Psoas muscle (tissue), 7 donors: ENCODE measurements at regions not wholly inside any gene's neighbourhood (a gene's known extent, or its start where the extent isn't known, plus 50 kb on each side); places are given as distances from the start of the nearest gene placed in this dataset.

Experiments used
- ATAC-seq, 4 donors: fragments of 200-7000 bp; cut with Tn5 transposase; one replicate each; pipeline ENCODE4 v1.9.1; 2020; ENCODE audit warnings: moderate library complexity in 3 of 4, mild to moderate bottlenecking in 2 of 4
- DNase-seq, 2 donors: peaks; one replicate each; pipeline ENCODE4 v3.0.0-alpha.2; 2020
- H3K27ac ChIP-seq: fragments of 200-600 bp; one replicate; pipeline ENCODE4 v1.8.0; 2022
- H3K27me3 ChIP-seq, 3 donors: fragments of 200-600 bp in 1 of 3; one replicate each; pipeline versions ENCODE4 v1.6.1 to v1.8.0; 2013 to 2022; ENCODE audit warnings: low read length in 2 of 3, mild to moderate bottlenecking in 2 of 3, moderate library complexity in 1 of 3; ENCODE audit not compliant: insufficient read depth in 3 of 3
- H3K36me3 ChIP-seq, 2 donors: fragments of 200-600 bp in 1 of 2; one replicate each; pipeline versions ENCODE4 v1.6.1 to v1.8.0; 2013 to 2022; ENCODE audit warnings: low read depth in 1 of 2, mild to moderate bottlenecking in 1 of 2, moderate library complexity in 1 of 2; ENCODE audit not compliant: insufficient read depth in 1 of 2
- H3K4me1 ChIP-seq: fragments of 200-600 bp; one replicate; pipeline ENCODE4 v1.8.0; 2022
- H3K4me3 ChIP-seq: fragments of 200-600 bp; one replicate; pipeline ENCODE4 v1.8.0; 2022; ENCODE audit warnings: mild to moderate bottlenecking
- H3K9me3 ChIP-seq: fragments of 200-600 bp; one replicate; pipeline ENCODE4 v1.8.0; 2022
- WGBS, 3 donors: extraction: QIAGEN DNeasy Blood & Tissue Kit; methylation state at CpG; one replicate each; pipeline versions ENCODE4 v1.1.6 to v1.1.7; 2013; 5-methylcytosine and 5-hydroxymethylcytosine counted together
- intact Hi-C, 2 donors: fragments of 100-400 bp; cut with DNase I; formaldehyde crosslinking; loops; one replicate each; pipeline versions ENCODE4 v1.11.0 to v1.14.2; 2022
- TF ChIP-seq, protein P1 (sequence below): fragments of 200-600 bp; IDR thresholded peaks from one replicate; pipeline ENCODE4 v1.8.0; 2022; ENCODE audit warnings: antibody characterized with exemption
- donor health status: healthy with polysubstance abuse.
- donor health status: DM: no; HTN: no; CAD: no; lungs with moderate emphysema.
- donor health status: Bipolar disorder and iron deficiency.
- donor health status: healthy.
- donor health status: DM: yes; HTN: yes; CAD: no.
- donor health status: DM: no; HTN: no; CAD: no.
- donor health status: DM: yes; HTN: yes; CAD: no.

GRCh38 chr19:31626941-31627340 lies 277.7 kb upstream of the TSHZ3 start:
- Histone ChIP-seq H3K4me1 (no peaks in the 10 kb centered on the region), H3K9me3 (no peaks in the 10 kb centered on the region), H3K27ac (no peak overlapping the region), H3K4me3 (no peak overlapping the region), H3K27me3 (no peaks in the 10 kb centered on the region), H3K36me3 (no peaks in the 10 kb centered on the region)
- ATAC-seq (no peak), DNase-seq (no peak)
- TF ChIP-seq, protein P1, sequence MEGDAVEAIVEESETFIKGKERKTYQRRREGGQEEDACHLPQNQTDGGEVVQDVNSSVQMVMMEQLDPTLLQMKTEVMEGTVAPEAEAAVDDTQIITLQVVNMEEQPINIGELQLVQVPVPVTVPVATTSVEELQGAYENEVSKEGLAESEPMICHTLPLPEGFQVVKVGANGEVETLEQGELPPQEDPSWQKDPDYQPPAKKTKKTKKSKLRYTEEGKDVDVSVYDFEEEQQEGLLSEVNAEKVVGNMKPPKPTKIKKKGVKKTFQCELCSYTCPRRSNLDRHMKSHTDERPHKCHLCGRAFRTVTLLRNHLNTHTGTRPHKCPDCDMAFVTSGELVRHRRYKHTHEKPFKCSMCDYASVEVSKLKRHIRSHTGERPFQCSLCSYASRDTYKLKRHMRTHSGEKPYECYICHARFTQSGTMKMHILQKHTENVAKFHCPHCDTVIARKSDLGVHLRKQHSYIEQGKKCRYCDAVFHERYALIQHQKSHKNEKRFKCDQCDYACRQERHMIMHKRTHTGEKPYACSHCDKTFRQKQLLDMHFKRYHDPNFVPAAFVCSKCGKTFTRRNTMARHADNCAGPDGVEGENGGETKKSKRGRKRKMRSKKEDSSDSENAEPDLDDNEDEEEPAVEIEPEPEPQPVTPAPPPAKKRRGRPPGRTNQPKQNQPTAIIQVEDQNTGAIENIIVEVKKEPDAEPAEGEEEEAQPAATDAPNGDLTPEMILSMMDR: no peak
- 86 to 92% (median 89%) methylated on average over 5 of the region's 5 CpGs for WGBS, 3 donors
- intact Hi-C loops: no loop called here

GRCh38 chr19:31627620-31628365 lies 278.6 kb upstream of the TSHZ3 start:
- H3K4me1 ChIP-seq: no peaks in the 10 kb centered on the region
- ATAC-seq (no peak), DNase-seq (no peak)
- no peak overlapping the region for H3K27ac ChIP-seq
- no peaks in the 10 kb centered on the region for H3K27me3 ChIP-seq
- H3K9me3 ChIP-seq: no peaks in the 10 kb centered on the region
- no peaks in the 10 kb centered on the region for H3K36me3 ChIP-seq
- TF ChIP-seq, protein P1: no peak
- intact Hi-C loops: no loop called here
- 25 to 33% (median 26%) methylated on average over 23 of the region's 23 CpGs for WGBS, 3 donors
- no peak overlapping the region for H3K4me3 ChIP-seq

GRCh38 chr19:31629579-31630363 lies 280.5 kb upstream of the TSHZ3 start:
- Histone ChIP-seq H3K36me3 (no peaks in the 10 kb centered on the region), H3K27me3 (no peaks in the 10 kb centered on the region), H3K27ac (no peak overlapping the region), H3K9me3 (no peaks in the 10 kb centered on the region), H3K4me3 (no peak overlapping the region), H3K4me1 (no peaks in the 10 kb centered on the region)
- ATAC-seq: no peak
- intact Hi-C loops: no loop called here
- WGBS, 3 donors: 90 to 93% (median 92%) methylated on average over 18 of the region's 18 CpGs
- no peak for DNase-seq
- TF ChIP-seq, protein P1: no peak

DNA sequence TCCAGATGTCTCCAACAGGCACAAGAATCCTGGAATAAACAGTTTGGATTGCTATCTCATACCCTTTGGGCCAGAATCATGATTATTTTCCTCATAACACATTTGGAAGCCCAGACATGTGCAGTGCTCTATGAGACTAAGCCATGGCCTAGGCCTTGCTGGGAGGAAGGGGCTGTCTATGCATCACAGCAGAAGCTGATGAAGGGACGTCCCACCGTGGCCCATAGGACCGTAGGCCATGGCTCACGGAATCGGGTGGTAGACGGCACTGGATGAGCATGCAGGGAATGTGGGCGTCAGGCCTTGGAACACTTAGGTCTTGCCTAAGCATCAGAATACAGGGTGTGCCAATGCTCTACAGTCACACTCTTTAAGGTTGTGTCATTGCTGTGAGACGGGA lies 283.8 kb upstream of the TSHZ3 start:
- no peak overlapping the region for H3K27ac ChIP-seq
- no peaks in the 10 kb centered on the region for H3K36me3 ChIP-seq
- no peaks in the 10 kb centered on the region for H3K4me1 ChIP-seq
- H3K27me3 ChIP-seq: peaks cover 0 to 1% (median 0%) of the 10 kb centered on the region in 3 donors
- intact Hi-C loops: no loop called here
- TF ChIP-seq, protein P1: no peak
- no peak for ATAC-seq
- no peak for DNase-seq
- H3K9me3 ChIP-seq: no peaks in the 10 kb centered on the region
- no peak overlapping the region for H3K4me3 ChIP-seq
- WGBS, 3 donors: 64 to 85% (median 73%) methylated on average over 8 of the region's 8 CpGs
